H1 (cell line): ENCODE measurements at regions not wholly inside any gene's neighbourhood (a gene's known extent, or its start where the extent isn't known, plus 50 kb on each side); places are given as distances from the start of the nearest gene placed in this dataset.

Experiments used
- CTCF ChIA-PET: fragments of 300-600 bp; sonication (Branson Sonifier 250); formaldehyde crosslinking; loops from one replicate; lab custom pipeline; 2021; ENCODE audit not compliant: partially characterized antibody; lab: Charles Lee
- POLR2A ChIA-PET: fragments of 300-600 bp; sonication (Branson Sonifier 250); formaldehyde crosslinking; loops from one replicate; lab custom pipeline; 2021; ENCODE audit warnings: inconsistent platforms; ENCODE audit not compliant: partially characterized antibody; lab: Charles Lee
- DNase-seq, 2 experiments: peaks; one replicate each; pipeline versions ENCODE4 v3.0.0 to v3.0.0-alpha.2; 2010 to 2022; ENCODE audit warnings: low spot score in 2 of 2, low read depth in 1 of 2, mixed read lengths in 1 of 2
- FAIRE-seq: peaks from 2 replicates; lab custom pipeline; 2011; peaks lifted over from hg19 to GRCh38; lab: Jason Lieb, UNC
- H2AFZ ChIP-seq: 2 replicates; pipeline ENCODE4 v1.8.1; 2012; ENCODE audit warnings: low read length, inconsistent platforms
- H2AK5ac ChIP-seq: 2 replicates; pipeline ENCODE4 v1.6.1; 2013; ENCODE audit warnings: low read depth, low read length
- H2BK120ac ChIP-seq: replicated peaks from 2 replicates; pipeline ENCODE3; 2013; ENCODE audit warnings: low read depth, low read length, inconsistent platforms
- H2BK12ac ChIP-seq: 2 replicates; pipeline ENCODE4 v1.6.1; 2013; ENCODE audit warnings: low read depth, low read length
- H2BK15ac ChIP-seq: 2 replicates; pipeline ENCODE4 v1.6.1; 2013; ENCODE audit warnings: low read length
- H2BK20ac ChIP-seq: 2 replicates; pipeline ENCODE4 v1.6.1; 2013; ENCODE audit warnings: low read length
- H2BK5ac ChIP-seq: 2 replicates; pipeline ENCODE4 v1.6.1; 2013; ENCODE audit warnings: low read depth, low read length
- H3K14ac ChIP-seq: 2 replicates; pipeline ENCODE4 v1.6.1; 2013; ENCODE audit warnings: inconsistent platforms; ENCODE audit not compliant: insufficient read length
- H3K18ac ChIP-seq: 2 replicates; pipeline ENCODE4 v1.6.1; 2013; ENCODE audit warnings: low read length; ENCODE audit errors: extremely low read depth
- H3K23ac ChIP-seq: 2 replicates; pipeline ENCODE4 v1.6.1; 2013; ENCODE audit warnings: inconsistent platforms; ENCODE audit not compliant: insufficient read length
- H3K23me2 ChIP-seq: 2 replicates; pipeline ENCODE4 v1.6.1; 2013; ENCODE audit warnings: low read depth, low read length
- H3K27ac ChIP-seq: 2 replicates; pipeline ENCODE4 v1.6.1; 2011; ENCODE audit warnings: low read depth, low read length, inconsistent platforms
- H3K27me3 ChIP-seq, 4 experiments: replicated peaks in 1 of 4; 1 replicate in 1 of 4; 2 replicates in 3 of 4; pipeline versions ENCODE4 v1.6.1 to v1.8.1; 2011 to 2013; ENCODE audit warnings: low read length in 3 of 4, mild to moderate bottlenecking in 3 of 4, inconsistent platforms in 2 of 4, mixed read lengths in 2 of 4, moderate library complexity in 1 of 4; ENCODE audit not compliant: control insufficient read depth in 3 of 4, insufficient read depth in 3 of 4; ENCODE audit errors: extremely low read depth in 1 of 4
- H3K36me3 ChIP-seq, 4 experiments: 2 replicates each; pipeline versions ENCODE4 v1.6.1 to v1.8.1; 2011 to 2013; ENCODE audit warnings: mild to moderate bottlenecking in 4 of 4, low read length in 3 of 4, moderate library complexity in 2 of 4, control low read depth in 1 of 4, inconsistent platforms in 1 of 4; ENCODE audit not compliant: insufficient read depth in 4 of 4, control insufficient read depth in 2 of 4
- H3K4ac ChIP-seq: replicated peaks from 2 replicates; pipeline ENCODE3; 2013; ENCODE audit warnings: low read length, low read depth, mixed read lengths, inconsistent platforms; ENCODE audit not compliant: insufficient read length
- H3K4me1 ChIP-seq, 4 experiments: replicated peaks in 1 of 4; 1 replicate in 1 of 4; 2 replicates in 3 of 4; pipeline versions ENCODE4 v1.6.1 to v1.8.1; 2011 to 2013; ENCODE audit warnings: low read length in 3 of 4, inconsistent platforms in 2 of 4, mixed read lengths in 1 of 4; ENCODE audit not compliant: insufficient read depth in 4 of 4, control insufficient read depth in 3 of 4
- H3K4me2 ChIP-seq, 2 experiments: 2 replicates each; pipeline versions ENCODE4 v1.6.1 to v1.8.1; 2011 to 2013; ENCODE audit warnings: low read depth in 2 of 2, low read length in 2 of 2, control low read depth in 1 of 2, inconsistent platforms in 1 of 2, mild to moderate bottlenecking in 1 of 2; ENCODE audit not compliant: insufficient read depth in 1 of 2
- H3K4me3 ChIP-seq, 4 experiments: fragments of 200-600, 300-600 bp in 1 of 4; sonication (generic), shearing (Covaris generic), sonication (Bioruptor Twin) in 1 of 4; 2 replicates each; pipeline versions ENCODE4 v1.5.1 to v1.8.1; 2011 to 2016; ENCODE audit warnings: low read length in 4 of 4, low read depth in 3 of 4, control low read depth in 2 of 4, inconsistent platforms in 2 of 4, mild to moderate bottlenecking in 2 of 4, mixed read lengths in 1 of 4, moderate library complexity in 1 of 4; ENCODE audit not compliant: insufficient read depth in 2 of 4; ENCODE audit errors: extremely low read depth in 1 of 4
- H3K56ac ChIP-seq: replicated peaks from 2 replicates; pipeline ENCODE3; 2013; ENCODE audit warnings: low read depth, mild to moderate bottlenecking, mixed read lengths, low read length, inconsistent platforms; ENCODE audit not compliant: insufficient read length
- H3K79me1 ChIP-seq: 2 replicates; pipeline ENCODE4 v1.6.1; 2013; ENCODE audit warnings: low read depth, low read length, control low read depth
- H3K79me2 ChIP-seq, 2 experiments: 2 replicates each; pipeline versions ENCODE4 v1.6.1 to v1.8.1; 2012 to 2013; ENCODE audit warnings: low read length in 2 of 2, mild to moderate bottlenecking in 2 of 2, inconsistent platforms in 1 of 2; ENCODE audit not compliant: insufficient read depth in 2 of 2, control insufficient read depth in 1 of 2
- H3K9ac ChIP-seq, 4 experiments: replicated peaks in 1 of 4; 1 replicate in 1 of 4; 2 replicates in 3 of 4; pipeline versions ENCODE4 v1.6.1 to v1.8.1; 2011 to 2013; ENCODE audit warnings: low read depth in 3 of 4, low read length in 3 of 4, control low read depth in 2 of 4, mild to moderate bottlenecking in 2 of 4, moderate library complexity in 2 of 4, inconsistent platforms in 1 of 4; ENCODE audit errors: extremely low read depth in 1 of 4
- H3K9me3 ChIP-seq, 2 experiments: 2 replicates each; pipeline versions ENCODE4 v1.6.1 to v1.8.1; 2012 to 2013; ENCODE audit warnings: mild to moderate bottlenecking in 2 of 2, moderate library complexity in 2 of 2, control low read depth in 1 of 2, inconsistent platforms in 1 of 2, low read depth in 1 of 2, low read length in 1 of 2, mixed read lengths in 1 of 2; ENCODE audit not compliant: insufficient read depth in 2 of 2
- H4K20me1 ChIP-seq, 2 experiments: replicated peaks in 1 of 2; 2 replicates each; pipeline versions ENCODE3 to v1.8.1; 2011 to 2013; ENCODE audit warnings: inconsistent platforms in 2 of 2, low read length in 2 of 2, mild to moderate bottlenecking in 1 of 2; ENCODE audit not compliant: insufficient read depth in 2 of 2, control insufficient read depth in 1 of 2
- H4K5ac ChIP-seq: 2 replicates; pipeline ENCODE4 v1.6.1; 2013; ENCODE audit warnings: low read length, low read depth, mixed read lengths, inconsistent platforms; ENCODE audit not compliant: insufficient read length
- H4K8ac ChIP-seq: 2 replicates; pipeline ENCODE4 v1.8.0; 2013; ENCODE audit warnings: mild to moderate bottlenecking, moderate library complexity, low read length, inconsistent platforms; ENCODE audit not compliant: insufficient read depth; ENCODE audit errors: extremely low read depth
- H4K91ac ChIP-seq: replicated peaks from 2 replicates; pipeline ENCODE3; 2013; ENCODE audit warnings: low read length, mixed read lengths, inconsistent platforms; ENCODE audit not compliant: insufficient read length
- BCL11A ChIP-seq, 2 experiments: IDR thresholded peaks; one replicate each; pipeline ENCODE4 v1.6.1; 2011; ENCODE audit warnings: low read depth in 2 of 2, low read length in 2 of 2, mild to moderate bottlenecking in 2 of 2
- CBX5 ChIP-seq: fragments of 300-800, 300-1000 bp; sonication (generic); IDR thresholded peaks from 2 replicates; pipeline ENCODE4 v1.7.1; 2016; ENCODE audit warnings: antibody characterized with exemption, low read length, low read depth
- CHD1 ChIP-seq: IDR thresholded peaks from 2 replicates; pipeline ENCODE4 v1.6.1; 2012; ENCODE audit warnings: low read depth, low read length, improper control_type of control experiment
- CTBP2 ChIP-seq: IDR thresholded peaks from 2 replicates; pipeline ENCODE4 v1.7.0; 2011; ENCODE audit warnings: borderline replicate concordance, mild to moderate bottlenecking, moderate library complexity, mixed read lengths, low read length; ENCODE audit not compliant: insufficient read depth, insufficient read length
- EP300 ChIP-seq, 2 experiments: IDR thresholded peaks; 1 replicate in 1 of 2; 2 replicates in 1 of 2; pipeline ENCODE4 v1.6.1; 2011 to 2012; ENCODE audit warnings: low read depth in 2 of 2, low read length in 2 of 2, mild to moderate bottlenecking in 2 of 2, borderline replicate concordance in 1 of 2, inconsistent platforms in 1 of 2, moderate library complexity in 1 of 2
- GABPA ChIP-seq: IDR thresholded peaks from 2 replicates; pipeline ENCODE4 v1.6.1; 2011; ENCODE audit warnings: mild to moderate bottlenecking, low read length, moderate library complexity, borderline replicate concordance; ENCODE audit not compliant: insufficient read depth
- HDAC6 ChIP-seq: IDR thresholded peaks from one replicate; pipeline ENCODE4 v1.7.1; 2012; ENCODE audit warnings: low read depth, mild to moderate bottlenecking, inconsistent platforms, low read length, moderate library complexity
- RAD21 ChIP-seq, 2 experiments: IDR thresholded peaks in 1 of 2; conservative IDR thresholded peaks in 1 of 2; 2 replicates each; pipeline ENCODE4 v1.6.1; 2011; ENCODE audit warnings: low read depth in 2 of 2, low read length in 2 of 2, improper control_type of control experiment in 1 of 2, inconsistent platforms in 1 of 2, mild to moderate bottlenecking in 1 of 2, moderate library complexity in 1 of 2
- SIRT6 ChIP-seq: IDR thresholded peaks from one replicate; pipeline ENCODE4 v1.7.1; 2012; ENCODE audit warnings: low read length, inconsistent platforms
- SP1 ChIP-seq: IDR thresholded peaks from 2 replicates; pipeline ENCODE4 v1.6.1; 2011; ENCODE audit warnings: low read depth, low read length
- TCF12 ChIP-seq: IDR thresholded peaks from 2 replicates; pipeline ENCODE4 v1.6.1; 2011; ENCODE audit warnings: low read depth, mild to moderate bottlenecking, low read length

DNA sequence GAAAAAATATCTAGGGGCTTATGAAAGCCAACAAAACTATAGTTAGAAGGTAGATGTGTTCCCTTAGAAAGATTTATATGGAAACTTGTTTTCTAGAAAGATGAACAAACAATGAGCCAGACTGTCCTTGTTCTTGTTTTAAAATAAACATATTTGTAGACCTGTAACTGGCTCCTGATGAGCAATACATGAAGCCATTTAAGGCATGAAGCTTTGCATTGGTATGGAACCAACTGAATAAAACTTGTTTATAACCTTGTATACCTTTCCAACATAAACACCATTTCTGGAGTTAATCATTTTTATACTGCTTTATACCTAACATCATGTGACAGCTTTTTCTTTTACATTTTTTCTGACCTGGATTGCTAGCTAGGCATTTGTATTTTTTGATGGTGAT, 247.8 kb downstream of the PRL start:
- Histone ChIP-seq H4K20me1 (peaks cover 0 to 1% of the 10 kb centered on the region in 2 experiments), H3K27me3 (no peaks in the 10 kb centered on the region), H3K4me1 (peaks cover 0 to 4% (median 0%) of the 10 kb centered on the region in 4 experiments; a peak in 1 of 7 replicates), H3K79me1 (no peaks in the 10 kb centered on the region), H3K36me3 (no peaks in the 10 kb centered on the region; a peak in 1 of 8 replicates), H3K23ac (no peak overlapping the region), H3K9me3 (no peaks in the 10 kb centered on the region), H2AFZ (no peak overlapping the region), H3K14ac (no peak overlapping the region), H4K91ac (no peak overlapping the region), H2BK15ac (no peak overlapping the region), H2BK5ac (no peak overlapping the region), H3K23me2 (no peaks in the 10 kb centered on the region; the same call in 1 of the 2 replicates), H3K79me2 (peaks cover 0 to 2% of the 10 kb centered on the region in 2 experiments; a peak in 1 of 4 replicates), H3K4me2 (no peak overlapping the region), H2AK5ac (no peak overlapping the region), H3K56ac (no peak overlapping the region), H3K4ac (no peak overlapping the region), H4K8ac (no peak overlapping the region), H3K18ac (no peak overlapping the region), H4K5ac (no peak overlapping the region), H2BK120ac (no peak overlapping the region), H3K9ac (no peak overlapping the region), H3K4me3 (no peak overlapping the region), H2BK20ac (no peak overlapping the region)
- ChIA-PET POLR2A (interaction anchor here (0.6 kb wide), 1 partner anchor 95 kb away, joined by 3 read pairs; no protein-coding TSS in a partner anchor), CTCF (no interaction called here)
- DNase-seq (no peak), FAIRE-seq (no peak)
- TF ChIP-seq SP1 (no peak), CHD1 (no peak), CBX5 (no peak), TCF12 (no peak), HDAC6 (no peak), SIRT6 (no peak), EP300 (IDR thresholded peaks at IDR 0.05; ENCODE audit: borderline replicate concordance in 1 of 2, low read depth in 2 of 2, low read length in 2 of 2) (no peak), GABPA (no peak), CTBP2 (no peak), BCL11A (IDR thresholded peaks at IDR 0.05; ENCODE audit: low read depth in 2 of 2, low read length in 2 of 2) (no peak), RAD21 (IDR thresholded peaks at IDR 0.05 in 1 of 2, conservative IDR thresholded peaks at IDR 0.05 in 1 of 2; ENCODE audit: low read depth in 2 of 2, low read length in 2 of 2) (no peak)
- TF ChIP-seq, all 59 proteins: peak for 0
- Histone ChIP-seq H3K27ac (no peak overlapping the region), H2BK12ac (no peak overlapping the region)
